PC-9 (cell line): ENCODE measurements at regions not wholly inside any gene's neighbourhood (a gene's known extent, or its start where the extent isn't known, plus 50 kb on each side); places are given as distances from the start of the nearest gene placed in this dataset.
A peak's percentile ranks its signal among the peaks of the same experiment; 100 is the strongest.

ENCODE experiments used
- BruUV-seq: library from RNA; stranded (reverse); fragments of 400-500 nt; replicated peaks from 2 replicates; lab custom pipeline; 2021; lab: Mats Ljungman, UMichigan
- CTCF ChIA-PET: fragments of 300-600 bp; sonication (Branson Sonifier 250); formaldehyde crosslinking; loops from one replicate; lab custom pipeline; 2022; ENCODE audit warnings: antibody characterized with exemption; lab: Charles Lee
- POLR2A ChIA-PET: fragments of 300-600 bp; sonication (Branson Sonifier 250); formaldehyde crosslinking; loops from one replicate; lab custom pipeline; 2022; ENCODE audit warnings: antibody characterized with exemption; ENCODE audit not compliant: unreplicated experiment; lab: Charles Lee
- DNase-seq, 2 experiments: peaks; one replicate each; pipeline versions ENCODE4 v3.0.0 to v3.0.0-alpha.2; 2015 to 2022; ENCODE audit warnings: mixed read lengths in 1 of 2
- H2AFZ ChIP-seq: fragments of 200-600 bp; sonication (generic); 2 replicates; pipeline ENCODE4 v1.8.1; 2017; ENCODE audit warnings: antibody characterized with exemption
- H3F3A ChIP-seq: fragments of 200-600 bp; sonication (generic); 2 replicates; pipeline ENCODE4 v1.8.1; 2017; ENCODE audit warnings: antibody characterized with exemption, mild to moderate bottlenecking, low read depth; ENCODE audit not compliant: insufficient read depth
- H3K27ac ChIP-seq: fragments of 200-600 bp; sonication (generic); 2 replicates; pipeline ENCODE4 v1.6.1; 2016; ENCODE audit warnings: mixed run types
- H3K27me3 ChIP-seq: fragments of 200-600 bp; sonication (generic); 2 replicates; pipeline ENCODE4 v1.6.1; 2016; ENCODE audit warnings: low read depth, mixed run types; ENCODE audit not compliant: insufficient read depth
- H3K36me3 ChIP-seq: fragments of 200-600 bp; sonication (generic); 2 replicates; pipeline ENCODE4 v1.6.1; 2016; ENCODE audit warnings: low read depth, mixed run types
- H3K4me1 ChIP-seq: fragments of 200-600 bp; sonication (generic); replicated peaks from 2 replicates; pipeline ENCODE4 v1.6.1; 2016; ENCODE audit warnings: mixed run types; ENCODE audit not compliant: insufficient read depth
- H3K4me2 ChIP-seq: fragments of 200-600 bp; sonication (generic); 2 replicates; pipeline ENCODE4 v1.6.1; 2017; ENCODE audit warnings: mixed run types
- H3K4me3 ChIP-seq: fragments of 200-600 bp; sonication (generic); 2 replicates; pipeline ENCODE4 v1.6.1; 2016; ENCODE audit warnings: mixed run types
- H3K79me2 ChIP-seq: fragments of 200-600 bp; sonication (generic); 2 replicates; pipeline ENCODE4 v1.6.1; 2017; ENCODE audit warnings: low read depth, mixed run types
- H3K9me2 ChIP-seq: fragments of 200-600 bp; sonication (generic); 2 replicates; pipeline ENCODE4 v1.8.1; 2017; ENCODE audit warnings: mild to moderate bottlenecking; ENCODE audit not compliant: insufficient read depth
- H3K9me3 ChIP-seq: fragments of 200-600 bp; sonication (generic); 2 replicates; pipeline ENCODE4 v1.8.1; 2016; ENCODE audit warnings: low read depth; ENCODE audit not compliant: insufficient read depth
- H4K20me1 ChIP-seq: fragments of 200-600 bp; sonication (generic); 2 replicates; pipeline ENCODE4 v1.8.1; 2017; ENCODE audit not compliant: insufficient read depth
- CTCF ChIP-seq: fragments of 200-600 bp; sonication (generic); conservative IDR thresholded peaks from 2 replicates; pipeline ENCODE4 v1.6.1; 2017; ENCODE audit warnings: mixed run types, antibody characterized with exemption, mild to moderate bottlenecking, moderate library complexity
- EZH2 ChIP-seq: fragments of 200-600 bp; sonication (generic); IDR thresholded peaks from 2 replicates; pipeline ENCODE4 v1.8.0; 2017; ENCODE audit warnings: antibody characterized with exemption, low read depth
- intact Hi-C: fragments of 100-400 bp; cut with micrococcal nuclease; formaldehyde crosslinking; loops from one replicate; pipeline ENCODE4 v1.10.0; 2022; ENCODE audit not compliant: unreplicated experiment

GRCh38 chr2:226256237-226256636 lies 543.4 kb downstream of the IRS1 start:
- TF ChIP-seq EZH2 (no peak), CTCF (no peak)
- Histone ChIP-seq H3K79me2 (no peaks in the 10 kb centered on the region), H3K4me1 (peaks cover 16% of the 10 kb centered on the region), H4K20me1 (no peaks in the 10 kb centered on the region), H3K36me3 (no peaks in the 10 kb centered on the region), H3K4me2 (peak overlapping the region; percentile 3; the same call in 1 of the 2 replicates), H2AFZ (peak overlapping the region; percentile 63; the same call in 1 of the 2 replicates), H3K27me3 (no peaks in the 10 kb centered on the region), H3K9me2 (no peaks in the 10 kb centered on the region), H3K4me3 (no peak overlapping the region), H3F3A (peaks cover 11% of the 10 kb centered on the region), H3K27ac (peak overlapping the region; percentile 68), H3K9me3 (peaks cover 6% of the 10 kb centered on the region; the same call in 1 of the 2 replicates)
- ChIA-PET CTCF (interaction anchor here (0.6 kb wide), 1 partner anchor 221 kb away, joined by 8 read pairs; no protein-coding TSS in a partner anchor), POLR2A (no interaction called here)
- intact Hi-C loops, result no loop called here
- DNase-seq, result peak; percentile 6 to 71
- no TSS peak for BruUV-seq

GRCh38 chr2:226251661-226252060 lies 548.0 kb downstream of the IRS1 start:
- TF ChIP-seq EZH2 (no peak), CTCF (no peak)
- H3K27ac ChIP-seq, result no peak overlapping the region
- no peaks in the 10 kb centered on the region for H3K36me3 ChIP-seq
- H3K9me2 ChIP-seq, result no peaks in the 10 kb centered on the region
- H2AFZ ChIP-seq, result no peak overlapping the region
- no peak overlapping the region for H3K4me2 ChIP-seq
- no peak overlapping the region for H3K4me3 ChIP-seq
- H3K4me1 ChIP-seq, result peaks cover 28% of the 10 kb centered on the region
- no peaks in the 10 kb centered on the region for H3K79me2 ChIP-seq
- peaks cover 6% of the 10 kb centered on the region for H3K9me3 ChIP-seq
- DNase-seq, result no peak
- POLR2A ChIA-PET, result no interaction called here
- BruUV-seq, result no TSS peak
- intact Hi-C loops, result no loop called here
- CTCF ChIA-PET, result no interaction called here
- H4K20me1 ChIP-seq, result no peaks in the 10 kb centered on the region
- peaks cover 18% of the 10 kb centered on the region for H3F3A ChIP-seq
- no peaks in the 10 kb centered on the region for H3K27me3 ChIP-seq

DNA sequence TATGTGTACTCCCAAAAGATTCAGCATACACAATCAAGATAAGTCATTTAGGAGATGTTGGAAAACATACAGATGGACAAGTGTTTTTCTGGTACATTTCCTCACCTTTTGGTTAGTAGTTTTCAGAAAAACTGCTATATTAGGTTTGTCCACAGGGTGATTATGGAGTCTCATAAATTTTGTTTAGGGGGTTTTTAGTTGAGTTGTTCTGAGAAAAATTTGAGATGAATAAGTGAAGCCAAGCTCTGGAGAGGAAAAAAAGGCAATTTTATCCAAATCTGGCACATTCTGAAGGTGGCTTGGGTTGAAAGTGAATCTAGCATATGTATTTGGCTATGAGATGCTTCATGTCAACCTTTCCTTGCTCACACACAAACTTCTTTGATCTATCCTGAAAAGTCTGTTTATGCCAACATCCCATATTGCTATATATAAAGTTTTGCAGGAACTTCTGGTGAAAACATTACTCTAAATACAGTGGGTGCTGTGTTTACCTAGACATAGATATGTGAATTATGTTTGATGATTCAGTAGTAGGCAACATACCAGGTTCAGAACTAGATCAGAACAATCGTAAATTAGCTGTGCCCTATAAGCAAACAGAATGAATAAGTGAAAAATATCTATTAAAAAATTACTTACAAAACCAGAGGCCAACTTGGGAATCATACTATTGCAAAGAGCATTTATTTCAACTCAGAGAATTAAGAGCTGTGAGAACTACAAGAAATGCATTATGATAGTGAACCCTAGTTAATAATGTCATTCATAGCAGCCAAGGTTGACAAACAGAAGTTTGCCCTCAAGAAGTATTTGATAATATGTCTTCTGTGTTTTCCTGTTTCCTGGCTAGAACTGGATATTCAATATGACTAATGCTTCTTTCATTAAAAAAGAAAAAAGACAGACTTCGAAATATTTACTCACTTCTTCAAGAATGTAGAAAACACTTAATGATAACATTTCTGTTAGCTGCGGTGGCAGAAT lies 552.0 kb downstream of the IRS1 start:
- peak overlapping the region; percentile 34 for H3K4me2 ChIP-seq
- H3F3A ChIP-seq, result peaks cover 9% of the 10 kb centered on the region
- H3K27ac ChIP-seq, result peak overlapping the region; percentile 45
- TF ChIP-seq EZH2 (no peak), CTCF (no peak)
- peak in 1 of 2 experiments; percentile 74 for DNase-seq
- no peaks in the 10 kb centered on the region for H3K36me3 ChIP-seq
- no TSS peak for BruUV-seq
- peak overlapping the region; percentile 7; the same call in 1 of the 2 replicates for H2AFZ ChIP-seq
- peaks cover 19% of the 10 kb centered on the region for H3K4me1 ChIP-seq
- H3K9me2 ChIP-seq, result no peaks in the 10 kb centered on the region
- no peaks in the 10 kb centered on the region for H3K79me2 ChIP-seq
- ChIA-PET POLR2A (interaction anchor here (0.6 kb wide), 1 partner anchor 277 kb away, joined by 3 read pairs; no protein-coding TSS in a partner anchor), CTCF (no interaction called here)
- intact Hi-C loops, result loop anchor here (5.0 kb wide), 1 partner anchor 405 kb away; no protein-coding TSS in a partner anchor
- H4K20me1 ChIP-seq, result no peaks in the 10 kb centered on the region
- no peak overlapping the region for H3K4me3 ChIP-seq
- peaks cover 7% of the 10 kb centered on the region for H3K9me3 ChIP-seq
- no peaks in the 10 kb centered on the region for H3K27me3 ChIP-seq
